Mesendoderm (in vitro differentiated cells): ENCODE measurements at regions not wholly inside any gene's neighbourhood (a gene's known extent, or its start where the extent isn't known, plus 50 kb on each side); places are given as distances from the start of the nearest gene placed in this dataset.

Experiments used
- DNase-seq: peaks from one replicate; pipeline ENCODE4 v3.0.0; 2013
- H2AK5ac ChIP-seq: 2 replicates; pipeline ENCODE4 v1.6.1; 2013; ENCODE audit warnings: low read length, inconsistent platforms
- H2BK120ac ChIP-seq: 2 replicates; pipeline ENCODE4 v1.6.1; 2013; ENCODE audit warnings: low read depth, mild to moderate bottlenecking, low read length, moderate library complexity, mixed read lengths
- H2BK15ac ChIP-seq: replicated peaks from 2 replicates; pipeline ENCODE4 v1.6.1; 2013; ENCODE audit warnings: low read depth, mild to moderate bottlenecking, moderate library complexity
- H2BK5ac ChIP-seq: 2 replicates; pipeline ENCODE4 v1.6.1; 2013; ENCODE audit warnings: low read length, inconsistent platforms
- H3K18ac ChIP-seq: 2 replicates; pipeline ENCODE4 v1.6.1; 2013; ENCODE audit warnings: mild to moderate bottlenecking, low read length, mixed read lengths
- H3K23ac ChIP-seq: one replicate; pipeline ENCODE4 v1.6.1; 2013; ENCODE audit warnings: low read length
- H3K27ac ChIP-seq: 2 replicates; pipeline ENCODE4 v1.5.1; 2013; ENCODE audit warnings: low read depth, mild to moderate bottlenecking, inconsistent platforms, low read length, moderate library complexity
- H3K27me3 ChIP-seq: 2 replicates; pipeline ENCODE4 v1.6.1; 2013; ENCODE audit warnings: low read length, control low read depth, mild to moderate bottlenecking, inconsistent platforms; ENCODE audit not compliant: insufficient read depth, poor library complexity
- H3K36me3 ChIP-seq: 2 replicates; pipeline ENCODE4 v1.6.1; 2013; ENCODE audit warnings: low read length, inconsistent platforms; ENCODE audit not compliant: control insufficient read depth, insufficient read depth
- H3K4ac ChIP-seq: one replicate; pipeline ENCODE4 v1.6.1; 2013; ENCODE audit warnings: low read depth, mild to moderate bottlenecking, low read length, moderate library complexity
- H3K4me1 ChIP-seq: 2 replicates; pipeline ENCODE4 v1.6.1; 2013; ENCODE audit warnings: low read depth, low read length, inconsistent platforms; ENCODE audit not compliant: control insufficient read depth
- H3K4me2 ChIP-seq: 2 replicates; pipeline ENCODE4 v1.6.1; 2013; ENCODE audit warnings: low read length
- H3K4me3 ChIP-seq: 2 replicates; pipeline ENCODE4 v1.5.1; 2013; ENCODE audit warnings: mild to moderate bottlenecking, low read length
- H3K56ac ChIP-seq: one replicate; pipeline ENCODE4 v1.6.1; 2013; ENCODE audit warnings: low read length
- H3K79me1 ChIP-seq: 2 replicates; pipeline ENCODE4 v1.6.1; 2013; ENCODE audit warnings: low read length, inconsistent platforms
- H3K79me2 ChIP-seq: 2 replicates; pipeline ENCODE4 v1.6.1; 2013; ENCODE audit warnings: mild to moderate bottlenecking, low read length; ENCODE audit not compliant: control insufficient read depth, insufficient read depth
- H3K9ac ChIP-seq: 2 replicates; pipeline ENCODE4 v1.6.1; 2013; ENCODE audit warnings: low read length, inconsistent platforms
- H4K5ac ChIP-seq: one replicate; pipeline ENCODE4 v1.6.1; 2013; ENCODE audit warnings: low read length
- H4K8ac ChIP-seq: one replicate; pipeline ENCODE4 v1.6.1; 2013; ENCODE audit warnings: low read depth, mild to moderate bottlenecking, control low read depth, low read length, moderate library complexity
- WGBS: extraction: QIAGEN DNeasy Blood & Tissue Kit; methylation state at CpG from one replicate; pipeline ENCODE4 v1.1.7; 2013; ENCODE audit warnings: low lambda C conversion rate, missing lambda C conversion rate; ENCODE audit not compliant: insufficient coverage; ENCODE audit errors: extremely low coverage; 5-methylcytosine and 5-hydroxymethylcytosine counted together

DNA sequence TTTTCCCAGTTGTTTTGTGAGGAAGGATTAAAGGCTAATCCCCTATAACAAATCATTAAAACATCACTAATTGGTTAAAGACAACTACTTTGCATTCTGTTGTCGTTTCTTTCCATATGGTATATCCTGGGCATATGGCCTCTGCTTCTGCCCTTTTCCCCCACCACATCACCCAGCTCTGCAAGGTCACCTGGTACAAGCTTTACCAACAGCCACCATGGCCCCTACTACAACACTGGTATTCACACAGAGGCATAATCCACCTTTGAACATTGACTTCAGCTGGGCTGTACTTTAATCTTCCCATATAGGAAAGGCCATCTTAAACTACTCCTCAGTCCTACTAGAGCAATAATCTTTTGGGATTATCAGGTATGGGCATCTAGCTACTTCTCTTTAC lies 866.1 kb downstream of the TLE4 start:
- H3K27me3 ChIP-seq, result no peaks in the 10 kb centered on the region
- no CpG with 5 or more reads among the region's 1 CpG for WGBS
- no peak overlapping the region for H3K56ac ChIP-seq
- H3K4me2 ChIP-seq, result no peak overlapping the region
- H2BK5ac ChIP-seq, result no peak overlapping the region
- no peaks in the 10 kb centered on the region for H3K79me1 ChIP-seq
- no peak overlapping the region for H4K8ac ChIP-seq
- no peak overlapping the region for H3K18ac ChIP-seq
- H4K5ac ChIP-seq, result no peak overlapping the region
- H3K4me3 ChIP-seq, result no peak overlapping the region
- no peaks in the 10 kb centered on the region for H3K79me2 ChIP-seq
- no peak overlapping the region for H3K4ac ChIP-seq
- H3K36me3 ChIP-seq, result no peaks in the 10 kb centered on the region
- H2BK120ac ChIP-seq, result no peak overlapping the region
- H3K27ac ChIP-seq, result no peak overlapping the region
- no peak overlapping the region for H3K9ac ChIP-seq
- no peak for DNase-seq
- no peak overlapping the region for H3K23ac ChIP-seq
- H3K4me1 ChIP-seq, result no peaks in the 10 kb centered on the region
- no peak overlapping the region for H2AK5ac ChIP-seq
- H2BK15ac ChIP-seq, result no peak overlapping the region

GRCh38 chr9:80437091-80437640 lies 865.4 kb downstream of the TLE4 start:
- Histone ChIP-seq H3K9ac (no peak overlapping the region), H3K27me3 (no peaks in the 10 kb centered on the region), H3K36me3 (no peaks in the 10 kb centered on the region), H2BK5ac (no peak overlapping the region), H3K23ac (no peak overlapping the region), H2AK5ac (no peak overlapping the region), H3K79me2 (no peaks in the 10 kb centered on the region), H2BK120ac (no peak overlapping the region), H3K27ac (no peak overlapping the region), H4K5ac (no peak overlapping the region), H3K4me2 (no peak overlapping the region), H3K4ac (no peak overlapping the region), H4K8ac (no peak overlapping the region), H3K79me1 (no peaks in the 10 kb centered on the region), H3K56ac (no peak overlapping the region), H3K4me1 (no peaks in the 10 kb centered on the region), H3K4me3 (no peak overlapping the region), H2BK15ac (no peak overlapping the region), H3K18ac (no peak overlapping the region)
- no peak for DNase-seq
- no CpG with 5 or more reads among the region's 2 CpGs for WGBS

DNA sequence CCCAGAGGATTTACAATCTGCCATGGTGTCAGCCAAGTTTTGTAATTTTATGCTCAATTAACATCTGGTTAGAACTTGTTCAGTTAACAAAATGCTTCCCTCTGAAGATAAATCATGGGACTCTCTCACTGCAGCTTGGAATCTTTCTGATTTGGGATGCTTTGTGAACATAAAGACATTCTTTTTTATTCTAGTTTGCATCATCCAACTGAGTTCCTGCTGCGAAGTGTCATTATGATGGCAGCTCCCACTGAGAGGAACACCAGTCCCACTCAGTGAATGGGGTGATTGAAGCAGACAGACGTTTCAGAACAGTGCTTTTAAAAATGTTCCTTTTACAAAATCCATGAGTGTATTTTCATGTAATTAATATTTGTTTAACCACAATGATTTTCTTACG lies 863.8 kb downstream of the TLE4 start:
- Histone ChIP-seq H2BK5ac (no peak overlapping the region), H3K9ac (no peak overlapping the region), H3K27ac (no peak overlapping the region), H3K4me3 (no peak overlapping the region), H3K79me1 (no peaks in the 10 kb centered on the region), H3K18ac (no peak overlapping the region), H3K36me3 (no peaks in the 10 kb centered on the region), H2BK15ac (no peak overlapping the region), H3K4me1 (no peaks in the 10 kb centered on the region), H3K56ac (no peak overlapping the region), H3K27me3 (no peaks in the 10 kb centered on the region), H3K4ac (no peak overlapping the region), H3K23ac (no peak overlapping the region), H3K4me2 (no peak overlapping the region), H4K5ac (no peak overlapping the region), H2BK120ac (no peak overlapping the region), H2AK5ac (no peak overlapping the region), H3K79me2 (no peaks in the 10 kb centered on the region), H4K8ac (no peak overlapping the region)
- no peak for DNase-seq
- no CpG with 5 or more reads among the region's 3 CpGs for WGBS

DNA sequence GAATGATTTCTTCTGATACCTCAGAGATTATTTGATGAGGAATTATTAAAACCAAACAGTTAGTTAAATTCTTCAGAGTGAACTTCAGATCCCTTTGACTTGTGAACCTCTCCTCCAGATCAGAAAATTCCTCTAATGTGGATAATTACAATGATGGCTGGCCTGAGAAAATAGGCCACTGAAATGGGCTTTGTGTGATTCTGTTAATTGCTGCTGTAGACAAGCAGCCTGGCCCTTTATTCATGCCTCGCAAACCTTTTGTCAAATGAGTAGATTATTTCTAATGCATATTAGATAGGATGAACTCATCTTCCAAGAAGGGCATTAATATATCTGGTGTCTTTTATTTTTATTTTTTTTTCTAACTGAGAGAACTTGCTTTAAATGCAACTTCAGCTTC lies 855.2 kb downstream of the TLE4 start:
- Histone ChIP-seq H3K79me2 (no peaks in the 10 kb centered on the region), H3K27ac (no peak overlapping the region), H4K5ac (no peak overlapping the region), H3K27me3 (no peaks in the 10 kb centered on the region), H3K36me3 (no peaks in the 10 kb centered on the region), H2AK5ac (no peak overlapping the region), H3K56ac (no peak overlapping the region), H4K8ac (no peak overlapping the region), H2BK120ac (no peak overlapping the region), H2BK5ac (no peak overlapping the region), H3K4me2 (no peak overlapping the region), H3K23ac (no peak overlapping the region), H2BK15ac (no peak overlapping the region), H3K9ac (no peak overlapping the region), H3K4me3 (no peak overlapping the region), H3K4me1 (no peaks in the 10 kb centered on the region), H3K79me1 (no peaks in the 10 kb centered on the region), H3K18ac (no peak overlapping the region), H3K4ac (no peak overlapping the region)
- DNase-seq, result no peak
- WGBS, result no CpG with 5 or more reads among the region's 1 CpG

GRCh38 chr9:80417211-80417773 lies 845.5 kb downstream of the TLE4 start:
- DNase-seq, result no peak
- H3K56ac ChIP-seq, result no peak overlapping the region
- H2BK5ac ChIP-seq, result no peak overlapping the region
- no peak overlapping the region for H2AK5ac ChIP-seq
- no peak overlapping the region for H2BK120ac ChIP-seq
- H3K4ac ChIP-seq, result no peak overlapping the region
- H4K5ac ChIP-seq, result no peak overlapping the region
- no peaks in the 10 kb centered on the region for H3K36me3 ChIP-seq
- H3K4me3 ChIP-seq, result no peak overlapping the region
- no peak overlapping the region for H2BK15ac ChIP-seq
- H3K4me1 ChIP-seq, result no peaks in the 10 kb centered on the region
- H3K23ac ChIP-seq, result no peak overlapping the region
- H3K9ac ChIP-seq, result no peak overlapping the region
- H3K79me2 ChIP-seq, result no peaks in the 10 kb centered on the region
- no peaks in the 10 kb centered on the region for H3K79me1 ChIP-seq
- H3K4me2 ChIP-seq, result no peak overlapping the region
- H4K8ac ChIP-seq, result no peak overlapping the region
- H3K18ac ChIP-seq, result no peak overlapping the region
- H3K27me3 ChIP-seq, result no peaks in the 10 kb centered on the region
- no peak overlapping the region for H3K27ac ChIP-seq

DNA sequence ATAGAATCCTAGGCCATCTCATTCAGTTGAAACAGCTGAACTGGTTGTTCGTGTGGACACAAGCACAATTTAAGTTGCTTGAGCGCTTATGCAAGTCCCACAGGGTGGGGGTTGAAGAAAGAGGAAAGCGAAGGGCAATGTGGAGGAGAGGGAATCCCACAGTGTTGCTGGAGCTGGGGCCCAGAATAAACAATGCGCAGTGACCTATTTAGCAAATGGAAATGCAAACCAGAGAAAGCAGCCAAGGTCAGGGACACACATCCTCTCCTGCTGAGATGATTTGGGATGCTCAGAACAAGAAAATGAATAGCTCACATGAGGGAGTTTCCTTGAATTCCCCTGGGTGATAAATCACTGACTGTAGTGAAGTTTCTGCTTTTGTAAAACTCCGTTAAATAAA lies 838.3 kb downstream of the TLE4 start:
- DNase-seq, result peak; percentile 72
- H3K4ac ChIP-seq, result no peak overlapping the region
- WGBS, result no CpG with 5 or more reads among the region's 5 CpGs

More for the DNA sequence above, 838.3 kb downstream of the TLE4 start:
- Histone ChIP-seq H3K79me1 (no peaks in the 10 kb centered on the region), H3K9ac (no peak overlapping the region), H3K27ac (no peak overlapping the region), H2AK5ac (no peak overlapping the region), H3K79me2 (no peaks in the 10 kb centered on the region), H2BK120ac (no peak overlapping the region), H3K56ac (peak overlapping the region; percentile 26), H3K4me2 (no peak overlapping the region), H3K4me3 (no peak overlapping the region), H4K5ac (no peak overlapping the region), H3K4me1 (no peaks in the 10 kb centered on the region), H4K8ac (no peak overlapping the region), H3K18ac (no peak overlapping the region), H3K23ac (no peak overlapping the region), H3K36me3 (no peaks in the 10 kb centered on the region), H2BK5ac (no peak overlapping the region), H2BK15ac (no peak overlapping the region), H3K27me3 (no peaks in the 10 kb centered on the region)
